CD14-positive monocyte (primary cell): ENCODE measurements at regions not wholly inside any gene's neighbourhood (a gene's known extent, or its start where the extent isn't known, plus 50 kb on each side); places are given as distances from the start of the nearest gene placed in this dataset.

Experiments
- DNase-seq, 3 donors: peaks; one replicate each; pipeline ENCODE4 v3.0.0-alpha.2; 2011 to 2022
- H2AFZ ChIP-seq: 2 replicates; pipeline ENCODE4 v1.6.0; 2012; ENCODE audit warnings: mild to moderate bottlenecking, low read depth, low read length, inconsistent platforms; ENCODE audit not compliant: insufficient read depth, poor library complexity, severe bottlenecking
- H3K27ac ChIP-seq, 2 donors: 1 replicate in 1 of 2; 2 replicates in 1 of 2; pipeline ENCODE4 v1.5.1; 2012 to 2013; ENCODE audit warnings: low read length in 2 of 2, control low read depth in 1 of 2, inconsistent platforms in 1 of 2, low read depth in 1 of 2, mild to moderate bottlenecking in 1 of 2
- H3K27me3 ChIP-seq, 2 donors: one replicate each; pipeline versions ENCODE4 v1.6.0 to v1.6.1; 2011 to 2013; ENCODE audit warnings: low read length in 2 of 2; ENCODE audit not compliant: control insufficient read depth in 2 of 2, insufficient read depth in 2 of 2
- H3K36me3 ChIP-seq, 2 donors: replicated peaks in 1 of 2; 1 replicate in 1 of 2; 2 replicates in 1 of 2; pipeline versions ENCODE4 v1.5.1 to v1.6.1; 2012 to 2013; ENCODE audit warnings: low read length in 2 of 2, control low read depth in 1 of 2, inconsistent platforms in 1 of 2, mild to moderate bottlenecking in 1 of 2; ENCODE audit not compliant: insufficient read depth in 2 of 2, control insufficient read depth in 1 of 2
- H3K4me1 ChIP-seq, 2 donors: 1 replicate in 1 of 2; 2 replicates in 1 of 2; pipeline versions ENCODE4 v1.5.1 to v1.6.1; 2012 to 2013; ENCODE audit warnings: low read length in 2 of 2, control low read depth in 1 of 2, inconsistent platforms in 1 of 2, mild to moderate bottlenecking in 1 of 2, moderate library complexity in 1 of 2; ENCODE audit not compliant: insufficient read depth in 2 of 2, control insufficient read depth in 1 of 2
- H3K4me2 ChIP-seq: replicated peaks from 2 replicates; pipeline ENCODE3; 2012; ENCODE audit warnings: low read length, moderate library complexity, mild to moderate bottlenecking; ENCODE audit not compliant: poor library complexity, severe bottlenecking; ENCODE audit errors: extremely low read depth
- H3K4me3 ChIP-seq, 3 experiments: fragments of 200-600 bp in 1 of 3; sonication (generic) in 1 of 3; replicated peaks in 1 of 3; 1 replicate in 2 of 3; 2 replicates in 1 of 3; pipeline ENCODE4 v1.5.1; 2011 to 2013; ENCODE audit warnings: low read length in 3 of 3, mild to moderate bottlenecking in 3 of 3, control low read depth in 2 of 3, low read depth in 2 of 3, inconsistent platforms in 1 of 3, moderate library complexity in 1 of 3
- H3K79me2 ChIP-seq: 2 replicates; pipeline ENCODE4 v1.6.0; 2012; ENCODE audit warnings: mild to moderate bottlenecking, control low read depth, inconsistent platforms, low read length, moderate library complexity; ENCODE audit not compliant: insufficient read depth
- H3K9ac ChIP-seq: 2 replicates; pipeline ENCODE4 v1.6.0; 2017; ENCODE audit warnings: low read length, mild to moderate bottlenecking; ENCODE audit not compliant: insufficient read depth, poor library complexity, severe bottlenecking
- H3K9me3 ChIP-seq, 2 donors: replicated peaks in 1 of 2; 1 replicate in 1 of 2; 2 replicates in 1 of 2; pipeline versions ENCODE4 v1.5.1 to v1.6.1; 2012 to 2013; ENCODE audit warnings: low read length in 2 of 2, control low read depth in 1 of 2; ENCODE audit not compliant: control insufficient read depth in 1 of 2, insufficient read depth in 1 of 2
- H4K20me1 ChIP-seq: 2 replicates; pipeline ENCODE4 v1.6.0; 2012; ENCODE audit warnings: mild to moderate bottlenecking, low read length, control low read depth, moderate library complexity; ENCODE audit not compliant: insufficient read depth
- H3K27ac Mint-ChIP-seq, 7 donors: one replicate each; pipeline ENCODE4 v1.8.0; 2020; ENCODE audit warnings: mild to moderate bottlenecking in 7 of 7, mixed read lengths in 7 of 7, moderate library complexity in 6 of 7, inconsistent platforms in 2 of 7
- H3K27me3 Mint-ChIP-seq, 3 donors: one replicate each; pipeline ENCODE4 v1.8.0; 2021 to 2022; ENCODE audit warnings: low read depth in 3 of 3, mild to moderate bottlenecking in 3 of 3, mixed read lengths in 3 of 3, moderate library complexity in 3 of 3, inconsistent platforms in 1 of 3
- H3K36me3 Mint-ChIP-seq, 2 donors: one replicate each; pipeline ENCODE4 v1.8.0; 2020; ENCODE audit warnings: mixed read lengths in 2 of 2, inconsistent platforms in 1 of 2, mild to moderate bottlenecking in 1 of 2
- H3K4me1 Mint-ChIP-seq: one replicate; pipeline ENCODE4 v1.8.0; 2020; ENCODE audit warnings: mild to moderate bottlenecking, mixed read lengths
- H3K4me3 Mint-ChIP-seq, 2 donors: one replicate each; pipeline ENCODE4 v1.8.0; 2020; ENCODE audit warnings: mild to moderate bottlenecking in 2 of 2, mixed read lengths in 2 of 2, moderate library complexity in 1 of 2
- H3K9me3 Mint-ChIP-seq, 7 donors: one replicate each; pipeline ENCODE4 v1.8.0; 2020 to 2022; ENCODE audit warnings: mixed read lengths in 7 of 7, mild to moderate bottlenecking in 6 of 7, moderate library complexity in 6 of 7, inconsistent platforms in 2 of 7
- WGBS: methylation state at CpG from one replicate; pipeline ENCODE4 v1.1.5; 2013; ENCODE audit warnings: missing lambda C conversion rate; ENCODE audit not compliant: insufficient coverage; 5-methylcytosine and 5-hydroxymethylcytosine counted together
- intact Hi-C, 2 donors: fragments of 100-400 bp; cut with micrococcal nuclease; formaldehyde crosslinking; loops; one replicate each; pipeline versions ENCODE4 v1.15.0 to v1.15.1; 2023
- TF ChIP-seq, protein P1 (sequence below): fragments of 200-600 bp; IDR thresholded peaks from one replicate; pipeline ENCODE4 v1.8.0; 2022; ENCODE audit warnings: antibody characterized with exemption, mild to moderate bottlenecking

DNA sequence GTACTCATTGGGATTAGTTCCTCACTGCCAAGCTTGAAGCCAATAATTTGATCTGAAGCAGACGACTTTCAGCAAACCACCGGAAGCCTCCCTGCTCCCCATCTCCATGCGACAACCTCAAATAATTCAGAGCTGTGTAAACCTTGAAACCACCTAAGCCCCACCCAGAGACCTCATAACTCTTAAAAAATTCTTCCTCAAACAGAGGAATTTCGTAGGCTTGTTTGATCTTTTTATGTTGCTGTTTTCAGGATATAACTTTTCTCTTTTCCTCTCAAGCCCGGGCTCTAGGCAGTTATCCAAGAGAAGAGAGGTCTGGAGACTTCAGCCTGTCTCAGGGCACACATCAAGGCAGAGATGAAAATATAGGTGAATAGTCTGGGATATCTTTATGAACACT lies 311.6 kb downstream of the KCNRG start:
- no peak for DNase-seq
- H3K4me3 ChIP-seq = no peak overlapping the region
- no CpG with 5 or more reads among the region's 5 CpGs for WGBS
- TF ChIP-seq, protein P1, sequence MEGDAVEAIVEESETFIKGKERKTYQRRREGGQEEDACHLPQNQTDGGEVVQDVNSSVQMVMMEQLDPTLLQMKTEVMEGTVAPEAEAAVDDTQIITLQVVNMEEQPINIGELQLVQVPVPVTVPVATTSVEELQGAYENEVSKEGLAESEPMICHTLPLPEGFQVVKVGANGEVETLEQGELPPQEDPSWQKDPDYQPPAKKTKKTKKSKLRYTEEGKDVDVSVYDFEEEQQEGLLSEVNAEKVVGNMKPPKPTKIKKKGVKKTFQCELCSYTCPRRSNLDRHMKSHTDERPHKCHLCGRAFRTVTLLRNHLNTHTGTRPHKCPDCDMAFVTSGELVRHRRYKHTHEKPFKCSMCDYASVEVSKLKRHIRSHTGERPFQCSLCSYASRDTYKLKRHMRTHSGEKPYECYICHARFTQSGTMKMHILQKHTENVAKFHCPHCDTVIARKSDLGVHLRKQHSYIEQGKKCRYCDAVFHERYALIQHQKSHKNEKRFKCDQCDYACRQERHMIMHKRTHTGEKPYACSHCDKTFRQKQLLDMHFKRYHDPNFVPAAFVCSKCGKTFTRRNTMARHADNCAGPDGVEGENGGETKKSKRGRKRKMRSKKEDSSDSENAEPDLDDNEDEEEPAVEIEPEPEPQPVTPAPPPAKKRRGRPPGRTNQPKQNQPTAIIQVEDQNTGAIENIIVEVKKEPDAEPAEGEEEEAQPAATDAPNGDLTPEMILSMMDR = no peak
- H3K4me3 Mint-ChIP-seq = no peak overlapping the region
- no peaks in the 10 kb centered on the region for H3K36me3 Mint-ChIP-seq
- H3K4me2 ChIP-seq = no peak overlapping the region
- intact Hi-C loops = loop anchor here in 1 of 2 donors (10.0 kb wide), 1 partner anchor 128 kb away; no protein-coding TSS in a partner anchor
- H2AFZ ChIP-seq = peak overlapping the region; percentile 10
- no peaks in the 10 kb centered on the region for H3K36me3 ChIP-seq
- no peaks in the 10 kb centered on the region for H3K79me2 ChIP-seq
- peaks cover 0 to 6% (median 0%) of the 10 kb centered on the region in 3 donors for H3K27me3 Mint-ChIP-seq
- peaks cover 0 to 2% of the 10 kb centered on the region in 2 donors for H3K4me1 ChIP-seq
- no peaks in the 10 kb centered on the region for H3K27me3 ChIP-seq
- H3K4me1 Mint-ChIP-seq = peaks cover 9% of the 10 kb centered on the region
- H3K9me3 Mint-ChIP-seq = peaks cover 0 to 8% (median 6%) of the 10 kb centered on the region in 7 donors
- no peak overlapping the region for H3K27ac Mint-ChIP-seq
- no peak overlapping the region for H3K9ac ChIP-seq
- no peaks in the 10 kb centered on the region for H3K9me3 ChIP-seq
- no peaks in the 10 kb centered on the region for H4K20me1 ChIP-seq
- no peak overlapping the region for H3K27ac ChIP-seq

DNA sequence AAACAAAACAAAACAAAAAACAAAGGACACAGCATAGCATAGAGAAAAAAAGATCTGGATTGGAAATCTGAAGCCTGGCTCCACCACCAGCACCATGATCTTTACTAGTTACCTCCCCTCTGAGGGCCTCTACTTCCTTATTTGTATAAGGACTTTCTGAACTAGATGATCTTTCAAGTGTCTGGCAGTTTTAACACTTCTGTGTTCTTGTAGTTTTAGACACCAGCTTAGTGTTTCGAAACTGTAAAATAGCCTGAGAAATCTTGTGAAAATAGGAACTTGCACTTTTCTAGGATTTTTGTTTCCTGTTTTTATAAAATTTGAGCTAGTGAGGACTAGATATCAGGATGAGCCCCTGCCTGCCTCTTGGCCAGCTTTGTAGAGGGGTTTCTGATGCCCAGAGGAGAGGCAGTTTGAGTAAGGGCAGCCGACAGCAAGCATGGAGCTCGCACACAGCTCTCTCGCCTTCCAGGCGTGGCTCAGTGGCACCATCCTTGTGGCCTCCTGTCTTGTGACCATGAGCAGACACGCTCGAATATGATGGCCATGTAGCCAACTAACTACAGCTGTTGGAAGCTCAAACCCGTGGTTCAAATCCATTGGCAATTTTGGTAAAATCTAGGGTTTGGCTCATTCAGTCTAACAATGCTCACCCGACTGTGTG lies 319.0 kb downstream of the KCNRG start:
- H3K36me3 ChIP-seq = no peaks in the 10 kb centered on the region
- H3K4me1 ChIP-seq = peaks cover 39 to 42% of the 10 kb centered on the region in 2 donors
- peak overlapping the region; percentile 38 for H3K4me2 ChIP-seq
- no peaks in the 10 kb centered on the region for H3K79me2 ChIP-seq
- no peaks in the 10 kb centered on the region for H3K9me3 ChIP-seq
- Mint-ChIP-seq H3K9me3 (peaks cover 0 to 2% (median 0%) of the 10 kb centered on the region in 7 donors), H3K36me3 (peaks cover 0 to 4% of the 10 kb centered on the region in 2 donors), H3K27ac (peak overlapping the region; percentile 86 to 93 (median 90)), H3K4me1 (peaks cover 33% of the 10 kb centered on the region), H3K4me3 (peak overlapping the region in 1 of 2 donors; percentile 42), H3K27me3 (no peaks in the 10 kb centered on the region)
- TF ChIP-seq, protein P1 = no peak
- peak; percentile 80 to 94 (median 87) for DNase-seq
- WGBS = 66% methylated on average over 5 of the region's 9 CpGs
- H3K27ac ChIP-seq = peak overlapping the region; percentile 69 to 78
- H3K4me3 ChIP-seq = peak overlapping the region in 1 of 3 experiments; percentile 40
- H3K9ac ChIP-seq = peak overlapping the region; percentile 17
- peak overlapping the region; percentile 2 for H2AFZ ChIP-seq
- intact Hi-C loops = loop anchor here in 1 of 2 donors (10.0 kb wide), 1 partner anchor 49 kb away; no protein-coding TSS in a partner anchor
- no peaks in the 10 kb centered on the region for H3K27me3 ChIP-seq
- H4K20me1 ChIP-seq = no peaks in the 10 kb centered on the region
